Fibroblast of lung (primary cell): ENCODE measurements at regions not wholly inside any gene's neighbourhood (a gene's known extent, or its start where the extent isn't known, plus 50 kb on each side); places are given as distances from the start of the nearest gene placed in this dataset.

Experiments
- DNase-seq, 2 donors: peaks; one replicate each; pipeline versions ENCODE4 v3.0.0 to v3.0.0-alpha.2; 2010; ENCODE audit warnings: low read depth in 2 of 2
- H2AFZ ChIP-seq: 2 replicates; pipeline ENCODE4 v1.5.1; 2012; ENCODE audit warnings: low read length, control low read depth, inconsistent platforms
- H3K27ac ChIP-seq: 2 replicates; pipeline ENCODE4 v1.5.1; 2011; ENCODE audit warnings: low read length, control low read depth; ENCODE audit not compliant: insufficient read depth
- H3K27me3 ChIP-seq: 2 replicates; pipeline ENCODE4 v1.5.1; 2011; ENCODE audit warnings: mild to moderate bottlenecking, low read length; ENCODE audit not compliant: control insufficient read depth, insufficient read depth
- H3K36me3 ChIP-seq: 2 replicates; pipeline ENCODE4 v1.5.1; 2011; ENCODE audit warnings: low read length; ENCODE audit not compliant: control insufficient read depth, insufficient read depth
- H3K4me1 ChIP-seq: 2 replicates; pipeline ENCODE4 v1.5.1; 2011; ENCODE audit warnings: low read length; ENCODE audit not compliant: control insufficient read depth, insufficient read depth; ENCODE audit errors: extremely low read depth
- H3K4me2 ChIP-seq: 2 replicates; pipeline ENCODE4 v1.5.1; 2011; ENCODE audit warnings: low read length, control low read depth; ENCODE audit not compliant: insufficient read depth; ENCODE audit errors: extremely low read depth
- H3K4me3 ChIP-seq, 4 experiments: fragments of 200-600 bp in 1 of 4; sonication (generic) in 1 of 4; replicated peaks in 1 of 4; 2 replicates each; pipeline ENCODE4 v1.5.1; 2011 to 2016; ENCODE audit warnings: low read length in 4 of 4, low read depth in 3 of 4, mild to moderate bottlenecking in 3 of 4, control low read depth in 2 of 4, inconsistent platforms in 1 of 4, mixed read lengths in 1 of 4; ENCODE audit not compliant: insufficient read depth in 1 of 4; ENCODE audit errors: control extremely low read depth in 1 of 4
- H3K79me2 ChIP-seq: 2 replicates; pipeline ENCODE4 v1.5.1; 2012; ENCODE audit warnings: mild to moderate bottlenecking, low read length, inconsistent platforms; ENCODE audit not compliant: control insufficient read depth, insufficient read depth
- H3K9ac ChIP-seq: 2 replicates; pipeline ENCODE4 v1.5.1; 2011; ENCODE audit warnings: mild to moderate bottlenecking, low read length, control low read depth; ENCODE audit not compliant: insufficient read depth
- H3K9me3 ChIP-seq: 2 replicates; pipeline ENCODE4 v1.5.1; 2012; ENCODE audit warnings: low read depth, low read length; ENCODE audit not compliant: control insufficient read depth, insufficient read depth
- H4K20me1 ChIP-seq: 2 replicates; pipeline ENCODE4 v1.5.1; 2011; ENCODE audit warnings: low read length; ENCODE audit not compliant: control insufficient read depth, insufficient read depth; ENCODE audit errors: extremely low read depth
- CTCF ChIP-seq, 2 donors: IDR thresholded peaks in 1 of 2; conservative IDR thresholded peaks in 1 of 2; 1 replicate in 1 of 2; 2 replicates in 1 of 2; pipeline ENCODE4 v1.5.1; 2011 to 2012; ENCODE audit warnings: low read length in 2 of 2, control low read depth in 1 of 2, inconsistent platforms in 1 of 2, low read depth in 1 of 2, mild to moderate bottlenecking in 1 of 2
- EZH2 ChIP-seq: IDR thresholded peaks from 2 replicates; pipeline ENCODE4 v1.5.1; 2012; ENCODE audit warnings: low read length, control low read depth, mild to moderate bottlenecking; ENCODE audit errors: missing control alignments

DNA sequence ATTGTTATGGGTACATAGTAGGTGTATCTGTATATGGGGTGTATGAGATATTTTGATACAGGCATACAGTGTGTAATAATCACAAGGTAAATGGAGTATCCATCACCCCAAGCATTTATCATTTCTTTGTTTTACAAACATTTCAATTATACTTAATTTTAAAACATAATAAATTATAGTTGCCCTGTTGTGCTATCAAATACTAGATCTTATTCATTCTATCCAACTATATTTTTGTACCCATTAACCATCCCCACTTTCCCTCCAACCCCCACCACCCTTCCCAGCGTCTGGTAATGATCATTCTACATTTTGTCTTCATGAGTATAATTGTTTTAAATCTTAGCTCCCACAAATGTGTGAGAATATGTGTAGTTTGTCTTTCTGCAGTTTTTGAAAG lies 302.6 kb downstream of the FOXG1 start:
- Histone ChIP-seq H3K4me2 (no peak overlapping the region), H3K79me2 (no peaks in the 10 kb centered on the region), H3K4me1 (no peaks in the 10 kb centered on the region), H3K9me3 (no peaks in the 10 kb centered on the region), H3K4me3 (no peak overlapping the region), H2AFZ (no peak overlapping the region), H4K20me1 (no peaks in the 10 kb centered on the region), H3K27ac (no peak overlapping the region), H3K27me3 (no peaks in the 10 kb centered on the region), H3K36me3 (no peaks in the 10 kb centered on the region), H3K9ac (no peak overlapping the region)
- TF ChIP-seq CTCF (conservative IDR thresholded peaks at IDR 0.05 in 1 of 2, IDR thresholded peaks at IDR 0.05 in 1 of 2; ENCODE audit: low read depth in 1 of 2, low read length in 2 of 2) (no peak), EZH2 (no peak)
- DNase-seq = no peak

DNA sequence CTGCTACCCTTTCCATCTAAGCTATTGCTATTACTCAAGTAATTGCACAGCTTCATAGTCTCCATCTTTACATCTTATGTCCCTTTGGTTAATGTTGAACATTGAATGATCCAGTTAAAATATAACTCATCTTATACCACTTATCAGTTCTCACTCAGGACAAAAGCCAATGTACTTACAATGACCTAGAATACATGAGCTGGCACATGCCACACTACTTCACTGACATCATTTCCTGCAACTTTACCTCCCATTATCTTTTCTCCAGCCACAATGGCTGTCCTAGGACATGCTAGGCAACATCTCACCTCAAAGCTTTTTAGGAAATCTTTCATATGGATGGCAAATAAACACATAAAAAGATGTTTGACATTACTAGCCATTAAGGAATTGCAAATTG lies 309.2 kb downstream of the FOXG1 start:
- Histone ChIP-seq H3K36me3 (no peaks in the 10 kb centered on the region), H3K9me3 (no peaks in the 10 kb centered on the region), H2AFZ (no peak overlapping the region), H3K4me1 (no peaks in the 10 kb centered on the region), H3K27ac (no peak overlapping the region), H3K27me3 (no peaks in the 10 kb centered on the region), H4K20me1 (no peaks in the 10 kb centered on the region), H3K4me2 (no peak overlapping the region), H3K9ac (no peak overlapping the region), H3K4me3 (no peak overlapping the region), H3K79me2 (no peaks in the 10 kb centered on the region)
- no peak for DNase-seq
- TF ChIP-seq EZH2 = no peak
- no peak for TF ChIP-seq CTCF (conservative IDR thresholded peaks at IDR 0.05 in 1 of 2, IDR thresholded peaks at IDR 0.05 in 1 of 2; ENCODE audit: low read depth in 1 of 2, low read length in 2 of 2)

DNA sequence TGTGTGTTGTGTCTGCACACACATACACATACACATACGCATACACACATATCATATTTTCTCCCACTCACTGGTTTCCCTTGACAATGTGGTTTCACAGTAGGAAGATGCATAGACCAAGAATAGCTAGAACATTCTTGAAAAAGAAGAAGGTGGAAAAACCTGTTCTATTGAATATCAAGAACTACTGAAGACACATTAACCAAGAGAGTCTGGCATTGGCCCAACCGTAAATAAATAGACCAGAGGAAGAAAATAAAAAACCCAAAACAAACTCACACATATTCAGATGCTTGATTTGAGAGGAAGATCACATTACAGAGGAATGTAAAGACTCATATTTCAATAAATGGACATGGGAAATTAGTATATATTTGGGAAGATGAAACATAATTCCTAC lies 311.3 kb downstream of the FOXG1 start:
- H3K27me3 ChIP-seq = no peaks in the 10 kb centered on the region
- DNase-seq = no peak
- no peaks in the 10 kb centered on the region for H4K20me1 ChIP-seq
- no peak for TF ChIP-seq CTCF (conservative IDR thresholded peaks at IDR 0.05 in 1 of 2, IDR thresholded peaks at IDR 0.05 in 1 of 2; ENCODE audit: low read depth in 1 of 2, low read length in 2 of 2)
- no peak overlapping the region for H3K4me2 ChIP-seq
- H3K79me2 ChIP-seq = no peaks in the 10 kb centered on the region
- H3K9ac ChIP-seq = no peak overlapping the region
- H3K4me3 ChIP-seq = no peak overlapping the region
- no peaks in the 10 kb centered on the region for H3K9me3 ChIP-seq
- H3K27ac ChIP-seq = no peak overlapping the region
- H3K4me1 ChIP-seq = no peaks in the 10 kb centered on the region
- H2AFZ ChIP-seq = no peak overlapping the region
- no peaks in the 10 kb centered on the region for H3K36me3 ChIP-seq
